HL-60 (cell line): ENCODE measurements at regions not wholly inside any gene's neighbourhood (a gene's known extent, or its start where the extent isn't known, plus 50 kb on each side); places are given as distances from the start of the nearest gene placed in this dataset.

ENCODE experiments used
- DNase-seq, 2 experiments: peaks; one replicate each; pipeline ENCODE4 v3.0.0-alpha.2; 2010 to 2020; ENCODE audit warnings: low read depth in 1 of 2, low spot score in 1 of 2
- H3K27ac ChIP-seq: fragments of 250-450 bp; sonication (Bioruptor Pico); replicated peaks from 2 replicates; pipeline ENCODE4 v1.5.1; 2020; ENCODE audit warnings: mild to moderate bottlenecking, moderate library complexity
- H3K27me3 ChIP-seq: fragments of 250-450 bp; sonication (Bioruptor Pico); 2 replicates; pipeline ENCODE4 v1.5.1; 2021; ENCODE audit warnings: mild to moderate bottlenecking, moderate library complexity; ENCODE audit not compliant: insufficient read depth, poor library complexity, severe bottlenecking
- H3K4me3 ChIP-seq: replicated peaks from 2 replicates; pipeline ENCODE4 v1.5.1; 2011; ENCODE audit warnings: mild to moderate bottlenecking, control low read depth, low read length; ENCODE audit not compliant: insufficient read depth
- GABPA ChIP-seq: IDR thresholded peaks from 2 replicates; pipeline ENCODE4 v1.6.1; 2012; ENCODE audit warnings: low read depth
- POLR2AphosphoS5 ChIP-seq: IDR thresholded peaks from 2 replicates; pipeline ENCODE4 v1.6.1; 2012; ENCODE audit warnings: low read depth
- REST ChIP-seq: IDR thresholded peaks from 2 replicates; pipeline ENCODE4 v1.6.1; 2012; ENCODE audit warnings: low read depth; ENCODE audit not compliant: insufficient replicate concordance
- SPI1 ChIP-seq: IDR thresholded peaks from 2 replicates; pipeline ENCODE4 v1.6.1; 2012; ENCODE audit warnings: low read depth, mild to moderate bottlenecking, borderline replicate concordance
- TF ChIP-seq, protein P1 (sequence below): IDR thresholded peaks from one replicate; pipeline ENCODE4 v1.5.1; 2011; ENCODE audit warnings: low read length, control low read depth, inconsistent platforms; ENCODE audit not compliant: insufficient read depth

DNA sequence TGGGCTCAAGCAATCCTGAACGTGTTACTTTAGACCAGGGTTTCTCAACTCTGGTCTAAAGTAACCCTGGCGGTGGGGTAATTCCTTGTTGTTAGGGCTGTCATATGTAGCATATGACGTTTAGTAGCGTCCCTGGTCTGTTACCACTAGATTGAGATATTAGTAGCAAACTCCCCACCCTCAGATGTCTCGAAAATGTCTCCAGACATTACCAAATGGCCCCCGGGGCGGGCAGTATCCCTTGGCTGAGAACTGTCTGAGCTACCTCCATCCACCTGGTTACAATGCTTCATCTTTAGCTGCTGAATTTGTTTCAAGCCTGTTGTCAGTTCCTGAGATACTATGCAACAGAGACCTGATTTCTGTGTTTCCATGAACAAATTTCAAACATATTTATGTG is 56.7 kb downstream of the CLDN34 start:
- no peak overlapping the region for H3K27ac ChIP-seq
- TF ChIP-seq GABPA = no peak
- no peak for TF ChIP-seq REST
- TF ChIP-seq, protein P1, sequence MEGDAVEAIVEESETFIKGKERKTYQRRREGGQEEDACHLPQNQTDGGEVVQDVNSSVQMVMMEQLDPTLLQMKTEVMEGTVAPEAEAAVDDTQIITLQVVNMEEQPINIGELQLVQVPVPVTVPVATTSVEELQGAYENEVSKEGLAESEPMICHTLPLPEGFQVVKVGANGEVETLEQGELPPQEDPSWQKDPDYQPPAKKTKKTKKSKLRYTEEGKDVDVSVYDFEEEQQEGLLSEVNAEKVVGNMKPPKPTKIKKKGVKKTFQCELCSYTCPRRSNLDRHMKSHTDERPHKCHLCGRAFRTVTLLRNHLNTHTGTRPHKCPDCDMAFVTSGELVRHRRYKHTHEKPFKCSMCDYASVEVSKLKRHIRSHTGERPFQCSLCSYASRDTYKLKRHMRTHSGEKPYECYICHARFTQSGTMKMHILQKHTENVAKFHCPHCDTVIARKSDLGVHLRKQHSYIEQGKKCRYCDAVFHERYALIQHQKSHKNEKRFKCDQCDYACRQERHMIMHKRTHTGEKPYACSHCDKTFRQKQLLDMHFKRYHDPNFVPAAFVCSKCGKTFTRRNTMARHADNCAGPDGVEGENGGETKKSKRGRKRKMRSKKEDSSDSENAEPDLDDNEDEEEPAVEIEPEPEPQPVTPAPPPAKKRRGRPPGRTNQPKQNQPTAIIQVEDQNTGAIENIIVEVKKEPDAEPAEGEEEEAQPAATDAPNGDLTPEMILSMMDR = no peak
- TF ChIP-seq SPI1 = no peak
- no peak for TF ChIP-seq POLR2AphosphoS5

GRCh38 chrX:10025742-10026493 is 58.8 kb downstream of the CLDN34 start:
- no peak for DNase-seq
- TF ChIP-seq REST = no peak
- TF ChIP-seq, protein P1 = no peak
- Histone ChIP-seq H3K27ac (no peak overlapping the region), H3K27me3 (peaks cover 3% of the 10 kb centered on the region), H3K4me3 (no peak overlapping the region)

More for the DNA sequence above, 56.7 kb downstream of the CLDN34 start:
- peaks cover 3% of the 10 kb centered on the region for H3K27me3 ChIP-seq
- no peak overlapping the region for H3K4me3 ChIP-seq
- DNase-seq = no peak

GRCh38 chrX:10028283-10029104 is 61.3 kb downstream of the CLDN34 start:
- H3K4me3 ChIP-seq = no peak overlapping the region
- H3K27me3 ChIP-seq = no peaks in the 10 kb centered on the region
- no peak for TF ChIP-seq REST
- no peak for TF ChIP-seq SPI1
- TF ChIP-seq POLR2AphosphoS5 = no peak
- no peak for TF ChIP-seq GABPA
- TF ChIP-seq, protein P1 = no peak
- H3K27ac ChIP-seq = no peak overlapping the region
- no peak for DNase-seq
